Hepatocyte (in vitro differentiated cells): ENCODE measurements at regions not wholly inside any gene's neighbourhood (a gene's known extent, or its start where the extent isn't known, plus 50 kb on each side); places are given as distances from the start of the nearest gene placed in this dataset.

ENCODE experiments used
- EZH2phosphoT487 ChIP-seq: fragments of 200-600 bp; sonication (generic); IDR thresholded peaks from one replicate; pipeline ENCODE4 v1.6.1; 2018; ENCODE audit warnings: antibody characterized with exemption, mild to moderate bottlenecking, low read depth, moderate library complexity; ENCODE audit not compliant: unreplicated experiment, severe bottlenecking
- TF ChIP-seq, protein P1 (sequence below): fragments of 200-600 bp; sonication (generic); IDR thresholded peaks from 2 replicates; pipeline ENCODE4 v1.5.1; 2016; ENCODE audit warnings: antibody characterized with exemption, mild to moderate bottlenecking; ENCODE audit not compliant: poor library complexity

DNA sequence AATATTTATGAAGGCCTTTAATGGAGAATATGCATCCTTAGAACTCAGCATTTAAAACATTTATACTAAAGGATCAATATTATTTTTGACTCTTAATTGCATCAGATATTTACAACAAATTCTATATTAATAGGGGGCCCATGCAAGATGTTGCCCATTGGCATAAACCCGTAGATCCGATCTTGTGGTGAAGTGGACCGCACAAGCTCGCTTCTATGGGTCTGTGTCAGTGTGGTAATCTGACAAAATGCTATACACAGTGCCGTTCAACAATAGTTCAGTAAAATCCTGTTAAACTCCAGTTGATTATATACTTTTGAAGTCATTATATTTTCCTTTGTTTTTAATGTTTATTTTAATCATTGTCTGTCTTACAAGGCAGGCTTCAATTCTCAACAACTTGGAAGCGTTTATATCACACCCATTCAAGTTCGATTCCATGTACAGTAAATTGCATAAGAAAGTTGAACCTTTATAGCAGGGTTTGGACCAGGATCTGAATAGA is 809.2 kb downstream of the USP25 start:
- no peak for TF ChIP-seq EZH2phosphoT487
- TF ChIP-seq, protein P1, sequence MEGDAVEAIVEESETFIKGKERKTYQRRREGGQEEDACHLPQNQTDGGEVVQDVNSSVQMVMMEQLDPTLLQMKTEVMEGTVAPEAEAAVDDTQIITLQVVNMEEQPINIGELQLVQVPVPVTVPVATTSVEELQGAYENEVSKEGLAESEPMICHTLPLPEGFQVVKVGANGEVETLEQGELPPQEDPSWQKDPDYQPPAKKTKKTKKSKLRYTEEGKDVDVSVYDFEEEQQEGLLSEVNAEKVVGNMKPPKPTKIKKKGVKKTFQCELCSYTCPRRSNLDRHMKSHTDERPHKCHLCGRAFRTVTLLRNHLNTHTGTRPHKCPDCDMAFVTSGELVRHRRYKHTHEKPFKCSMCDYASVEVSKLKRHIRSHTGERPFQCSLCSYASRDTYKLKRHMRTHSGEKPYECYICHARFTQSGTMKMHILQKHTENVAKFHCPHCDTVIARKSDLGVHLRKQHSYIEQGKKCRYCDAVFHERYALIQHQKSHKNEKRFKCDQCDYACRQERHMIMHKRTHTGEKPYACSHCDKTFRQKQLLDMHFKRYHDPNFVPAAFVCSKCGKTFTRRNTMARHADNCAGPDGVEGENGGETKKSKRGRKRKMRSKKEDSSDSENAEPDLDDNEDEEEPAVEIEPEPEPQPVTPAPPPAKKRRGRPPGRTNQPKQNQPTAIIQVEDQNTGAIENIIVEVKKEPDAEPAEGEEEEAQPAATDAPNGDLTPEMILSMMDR, result no peak
